HAP-1 (cell line): ENCODE measurements at regions not wholly inside any gene's neighbourhood (a gene's known extent, or its start where the extent isn't known, plus 50 kb on each side); places are given as distances from the start of the nearest gene placed in this dataset.
A peak's percentile ranks its signal among the peaks of the same experiment; 100 is the strongest.
"Not testable (repeated sequence)": the region's sequence is repeated elsewhere in the genome, so short reads cannot be mapped to it uniquely, and the experiment has no call there.

Source experiments
- DNase-seq, 2 experiments: peaks; one replicate each; pipeline ENCODE4 v3.0.0-alpha.2; 2016 to 2020; ENCODE audit warnings: low spot score in 2 of 2
- H3K27me3 ChIP-seq: fragments of 250-450 bp; sonication (Bioruptor Pico); 2 replicates; pipeline ENCODE4 v1.5.1; 2020; ENCODE audit warnings: low read depth, mild to moderate bottlenecking, moderate library complexity
- H3K36me3 ChIP-seq: fragments of 250-450 bp; sonication (Bioruptor Pico); replicated peaks from 2 replicates; pipeline ENCODE4 v1.5.1; 2020; ENCODE audit warnings: mild to moderate bottlenecking
- H3K4me1 ChIP-seq: fragments of 250-450 bp; sonication (Bioruptor Pico); 2 replicates; pipeline ENCODE4 v1.5.1; 2020; ENCODE audit warnings: mild to moderate bottlenecking
- H3K4me3 ChIP-seq: fragments of 250-450 bp; sonication (Bioruptor Pico); 2 replicates; pipeline ENCODE4 v1.5.1; 2020; ENCODE audit warnings: mild to moderate bottlenecking, moderate library complexity
- H3K9me3 ChIP-seq: fragments of 250-450 bp; sonication (Bioruptor Pico); 2 replicates; pipeline ENCODE4 v1.5.1; 2020; ENCODE audit warnings: mild to moderate bottlenecking, moderate library complexity
- in situ Hi-C: fragments of 300-500 bp; cut with MboI; formaldehyde crosslinking; loops from 3 replicates; pipeline ENCODE4 v1.14.3; 2020; ENCODE audit warnings: low sequenced_read_pairs, inconsistent platforms, mixed read lengths

DNA sequence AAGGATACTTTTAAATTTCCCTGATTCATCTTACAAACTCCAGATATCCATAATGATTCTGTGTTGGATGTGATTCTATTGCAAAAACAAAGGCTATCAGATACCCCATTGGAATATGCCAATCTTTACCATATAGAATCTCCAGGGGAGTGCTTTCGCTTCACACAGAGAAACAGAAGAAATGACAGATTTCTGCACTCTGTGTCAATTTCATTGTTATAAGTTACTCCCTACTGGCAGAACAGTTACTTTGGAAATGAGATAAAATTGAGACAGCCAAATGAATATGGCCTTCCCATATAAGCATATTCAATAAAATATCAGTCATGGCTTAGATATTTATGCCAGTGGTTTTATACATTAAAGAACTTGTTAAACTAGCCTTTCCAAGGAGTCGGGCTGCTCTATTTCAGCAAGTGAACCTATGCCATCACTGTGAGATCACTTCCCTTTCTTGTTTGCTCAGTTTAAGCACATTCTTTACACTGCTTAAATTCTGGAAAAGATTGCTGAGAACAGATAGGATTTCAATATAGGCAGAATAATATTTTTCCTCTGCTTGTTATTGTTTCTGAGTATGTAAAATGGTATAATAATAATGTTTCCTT lies 127.5 kb upstream of the ANXA10 start:
- Histone ChIP-seq H3K4me1 (no peaks in the 10 kb centered on the region), H3K9me3 (peaks cover 3% of the 10 kb centered on the region; the same call in 1 of the 2 replicates), H3K36me3 (no peaks in the 10 kb centered on the region), H3K27me3 (no peaks in the 10 kb centered on the region), H3K4me3 (no peak overlapping the region)
- no peak for DNase-seq
- in situ Hi-C loops: no loop called here

DNA sequence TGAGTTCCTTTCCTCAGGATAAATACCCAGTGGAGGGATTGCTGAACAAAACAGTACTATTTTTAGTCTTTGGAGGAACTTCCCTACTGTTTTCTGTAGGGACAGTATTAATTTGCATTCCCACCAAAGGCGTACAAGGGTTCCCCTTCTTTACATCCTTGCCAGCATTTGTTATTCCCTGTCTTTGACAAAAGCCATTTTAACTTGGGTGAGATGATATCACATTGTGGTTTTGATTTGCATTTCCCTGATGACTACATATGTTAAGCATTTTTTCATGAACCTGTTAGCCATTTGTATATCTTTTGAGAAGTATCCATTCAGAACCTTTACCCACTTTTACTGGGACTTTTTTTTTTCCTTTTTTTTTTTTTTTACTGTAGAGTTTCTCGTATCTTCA lies 126.2 kb upstream of the ANXA10 start:
- no peaks in the 10 kb centered on the region for H3K27me3 ChIP-seq
- in situ Hi-C loops: no loop called here
- peak in 1 of 2 experiments; percentile 8 for DNase-seq
- H3K4me1 ChIP-seq: no peaks in the 10 kb centered on the region
- peaks cover 3% of the 10 kb centered on the region; the same call in 1 of the 2 replicates for H3K9me3 ChIP-seq
- H3K36me3 ChIP-seq: no peaks in the 10 kb centered on the region
- no peak overlapping the region for H3K4me3 ChIP-seq

DNA sequence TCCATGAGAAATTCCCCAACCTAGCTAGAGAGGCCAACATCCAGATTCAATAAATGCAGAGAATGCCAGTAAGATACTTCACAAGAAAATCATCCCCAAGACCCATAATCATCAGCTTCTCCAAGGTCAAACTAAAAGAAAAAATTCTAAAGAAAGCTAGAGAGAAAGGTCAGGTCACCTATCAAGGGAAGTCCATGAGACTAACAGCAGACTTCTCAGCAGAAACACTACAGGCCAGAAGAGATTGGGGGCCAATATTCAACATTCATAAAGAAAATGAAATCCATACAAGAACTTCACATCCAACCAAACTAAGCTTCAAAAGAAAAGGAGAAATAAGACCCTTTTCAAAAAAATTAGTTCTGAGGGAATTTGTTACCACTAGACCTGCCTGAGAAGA lies 118.8 kb upstream of the ANXA10 start:
- no peaks in the 10 kb centered on the region for H3K36me3 ChIP-seq
- no peak overlapping the region for H3K4me3 ChIP-seq
- DNase-seq: no peak
- no peaks in the 10 kb centered on the region for H3K9me3 ChIP-seq
- H3K27me3 ChIP-seq: no peaks in the 10 kb centered on the region
- in situ Hi-C loops: no loop called here
- no peaks in the 10 kb centered on the region for H3K4me1 ChIP-seq

DNA sequence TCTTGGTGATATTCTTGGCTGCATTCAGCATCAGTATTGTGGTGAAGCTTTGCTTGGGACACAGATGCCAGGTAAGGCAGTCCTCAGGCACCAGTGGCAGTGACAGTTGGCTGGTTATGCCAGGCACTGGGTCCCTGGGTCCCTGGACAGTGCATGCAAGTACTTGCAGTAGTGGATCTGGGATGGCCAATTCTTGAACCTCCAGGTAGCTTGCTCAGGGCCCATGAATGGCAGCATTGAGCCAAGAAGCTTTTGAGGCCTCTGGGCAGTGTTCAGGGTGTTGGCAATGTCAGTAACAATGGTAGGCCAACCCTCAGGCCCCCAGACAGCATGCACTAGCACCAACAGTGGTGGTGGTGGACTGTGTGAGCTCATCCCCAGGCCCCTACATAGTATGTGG lies 106.8 kb upstream of the ANXA10 start:
- H3K9me3 ChIP-seq: no peaks in the 10 kb centered on the region
- no peaks in the 10 kb centered on the region for H3K27me3 ChIP-seq
- no peak overlapping the region for H3K4me3 ChIP-seq
- in situ Hi-C loops: no loop called here
- H3K36me3 ChIP-seq: no peaks in the 10 kb centered on the region
- DNase-seq: no peak
- H3K4me1 ChIP-seq: no peaks in the 10 kb centered on the region

DNA sequence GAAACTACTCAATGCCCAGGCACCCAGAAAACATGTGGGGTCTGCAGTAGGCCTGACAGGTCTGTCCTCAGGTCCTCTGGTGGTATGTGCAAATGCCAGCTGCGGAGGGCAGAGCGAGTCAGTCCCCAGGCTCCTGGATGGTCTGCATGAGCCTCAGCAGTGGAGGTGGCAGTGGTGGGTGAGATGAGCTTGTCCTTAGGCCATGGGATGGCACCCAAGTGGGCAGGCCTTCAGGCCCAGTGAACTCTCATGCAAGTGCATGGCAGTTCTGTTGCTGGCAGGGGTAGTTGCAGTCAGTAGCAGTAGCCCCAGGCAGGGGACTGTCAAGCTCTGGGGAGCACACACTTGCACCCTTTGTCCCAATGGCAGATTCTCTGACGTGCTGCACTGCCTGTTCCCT lies 106.3 kb upstream of the ANXA10 start:
- Histone ChIP-seq H3K27me3 (no peaks in the 10 kb centered on the region), H3K36me3 (no peaks in the 10 kb centered on the region), H3K9me3 (no peaks in the 10 kb centered on the region), H3K4me3 (no peak overlapping the region), H3K4me1 (no peaks in the 10 kb centered on the region)
- no peak for DNase-seq
- in situ Hi-C loops: no loop called here

DNA sequence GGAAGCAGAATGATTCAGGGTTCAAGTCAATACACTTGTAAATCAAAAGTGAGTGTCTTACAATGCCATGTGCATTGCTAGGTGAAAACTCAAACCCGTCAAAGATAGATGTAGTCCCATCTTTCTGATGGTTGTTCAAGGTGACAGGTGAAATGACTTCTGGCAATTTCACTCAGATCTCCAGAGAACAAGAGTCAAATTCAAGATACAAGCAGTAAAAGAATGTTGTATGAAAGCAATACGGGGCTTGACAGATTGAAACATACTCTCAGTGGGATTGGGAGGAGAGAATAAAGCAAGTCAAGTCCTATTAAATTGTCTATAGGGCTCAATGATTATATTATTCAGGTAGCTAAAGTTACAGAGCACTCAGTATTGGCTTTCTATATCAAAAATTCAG lies 105.1 kb upstream of the ANXA10 start:
- H3K4me1 ChIP-seq: no peaks in the 10 kb centered on the region
- no peaks in the 10 kb centered on the region for H3K27me3 ChIP-seq
- no peaks in the 10 kb centered on the region for H3K9me3 ChIP-seq
- no peak overlapping the region for H3K4me3 ChIP-seq
- in situ Hi-C loops: no loop called here
- DNase-seq: no peak
- no peaks in the 10 kb centered on the region for H3K36me3 ChIP-seq

DNA sequence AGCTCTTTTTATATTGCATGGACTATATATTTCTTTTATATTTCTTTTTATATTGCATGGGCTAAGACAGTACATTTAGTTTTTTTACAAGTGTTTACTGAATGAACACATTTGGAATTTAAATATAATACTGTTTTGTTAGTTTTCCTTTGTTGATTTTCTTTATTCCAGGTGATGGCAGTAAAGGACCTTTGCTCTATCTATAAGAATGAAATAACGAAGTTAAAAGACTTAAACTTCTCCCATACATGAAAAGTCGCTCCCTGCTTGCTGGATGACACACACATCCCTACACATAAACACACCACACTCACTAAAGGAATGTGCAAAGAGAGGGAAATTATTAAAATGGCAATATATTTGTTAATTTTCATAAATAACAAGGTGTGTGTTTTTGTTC lies 102.5 kb upstream of the ANXA10 start:
- no peak overlapping the region for H3K4me3 ChIP-seq
- in situ Hi-C loops: no loop called here
- H3K36me3 ChIP-seq: no peaks in the 10 kb centered on the region
- DNase-seq: no peak
- no peaks in the 10 kb centered on the region for H3K4me1 ChIP-seq
- H3K27me3 ChIP-seq: no peaks in the 10 kb centered on the region
- H3K9me3 ChIP-seq: no peaks in the 10 kb centered on the region

DNA sequence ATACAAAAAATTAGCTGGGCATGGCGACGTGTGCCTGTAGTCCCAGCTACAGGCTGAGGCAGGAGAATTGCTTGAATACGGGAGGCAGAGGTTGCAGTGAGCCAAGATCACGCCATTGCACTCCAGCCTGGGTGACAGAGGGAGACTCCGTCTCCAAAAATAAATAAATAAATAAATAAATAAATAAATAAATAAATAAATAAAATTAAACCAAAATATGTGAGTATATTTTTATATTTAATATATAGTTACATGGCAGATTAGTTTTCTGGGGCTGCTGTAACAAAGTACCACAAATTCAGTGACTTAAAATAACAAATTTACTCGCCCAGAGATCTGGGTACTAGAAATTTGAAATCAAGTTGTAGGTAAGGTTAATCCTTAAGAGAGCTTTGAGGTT lies 84.2 kb upstream of the ANXA10 start:
- DNase-seq, H3K9me3 ChIP-seq, H3K36me3 ChIP-seq, H3K27me3 ChIP-seq, in situ Hi-C loops, H3K4me1 ChIP-seq, H3K4me3 ChIP-seq: not testable (repeated sequence)

DNA sequence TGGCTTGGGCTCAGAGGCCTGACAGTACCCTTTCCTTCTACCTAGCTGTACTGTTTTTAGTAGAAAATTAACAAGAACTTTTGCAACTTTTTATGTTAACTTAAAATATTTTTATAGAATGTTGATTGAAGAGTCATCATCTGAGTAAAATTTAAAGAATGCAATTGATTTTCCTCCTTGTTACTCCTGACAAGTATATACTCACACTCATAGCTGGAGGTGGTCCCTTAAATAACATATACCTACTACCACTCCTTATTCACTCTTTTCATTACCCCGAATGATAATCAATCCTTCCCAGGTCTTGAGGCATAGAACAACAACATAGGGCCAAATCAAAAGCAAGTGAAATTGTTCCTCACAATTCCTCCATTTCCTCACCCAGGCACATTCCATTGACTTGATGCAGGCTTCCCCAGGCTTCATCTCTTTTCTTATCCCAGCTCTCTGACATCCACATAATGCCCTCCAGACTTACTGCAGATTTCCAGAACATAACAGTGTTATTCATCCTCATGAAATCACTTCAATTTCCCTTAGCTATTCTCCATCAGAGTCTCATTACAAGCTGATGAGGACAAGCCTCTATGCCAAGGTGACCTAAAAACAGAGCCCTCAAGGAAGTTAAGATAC lies 73.2 kb upstream of the ANXA10 start:
- in situ Hi-C loops: no loop called here
- DNase-seq: no peak
- H3K27me3 ChIP-seq: no peaks in the 10 kb centered on the region

DNA sequence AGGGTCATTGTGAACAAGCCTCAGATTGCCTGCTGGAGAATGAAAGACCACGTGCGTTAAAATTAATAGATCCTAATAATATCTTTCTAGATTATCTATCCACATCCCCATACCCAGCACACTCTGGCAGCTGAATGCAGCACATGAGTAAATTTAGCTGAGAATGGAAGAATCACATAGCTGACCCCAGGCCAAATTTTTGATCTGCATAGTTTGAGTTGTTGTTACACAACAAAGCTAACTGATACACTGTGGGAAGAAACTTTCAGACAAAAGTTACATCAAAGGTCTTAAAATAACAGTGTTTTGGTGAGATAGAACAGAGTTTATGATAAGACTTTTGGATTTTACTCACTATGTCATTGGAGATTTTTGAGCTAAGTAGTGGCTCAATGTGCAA lies 72.4 kb upstream of the ANXA10 start:
- H3K27me3 ChIP-seq: no peaks in the 10 kb centered on the region
- no peak overlapping the region for H3K4me3 ChIP-seq
- in situ Hi-C loops: no loop called here
- no peaks in the 10 kb centered on the region for H3K9me3 ChIP-seq
- H3K4me1 ChIP-seq: no peaks in the 10 kb centered on the region
- H3K36me3 ChIP-seq: no peaks in the 10 kb centered on the region
- no peak for DNase-seq

More for the DNA sequence above, 73.2 kb upstream of the ANXA10 start:
- H3K9me3 ChIP-seq: no peaks in the 10 kb centered on the region
- H3K4me1 ChIP-seq: no peaks in the 10 kb centered on the region
- H3K4me3 ChIP-seq: no peak overlapping the region
- no peaks in the 10 kb centered on the region for H3K36me3 ChIP-seq

DNA sequence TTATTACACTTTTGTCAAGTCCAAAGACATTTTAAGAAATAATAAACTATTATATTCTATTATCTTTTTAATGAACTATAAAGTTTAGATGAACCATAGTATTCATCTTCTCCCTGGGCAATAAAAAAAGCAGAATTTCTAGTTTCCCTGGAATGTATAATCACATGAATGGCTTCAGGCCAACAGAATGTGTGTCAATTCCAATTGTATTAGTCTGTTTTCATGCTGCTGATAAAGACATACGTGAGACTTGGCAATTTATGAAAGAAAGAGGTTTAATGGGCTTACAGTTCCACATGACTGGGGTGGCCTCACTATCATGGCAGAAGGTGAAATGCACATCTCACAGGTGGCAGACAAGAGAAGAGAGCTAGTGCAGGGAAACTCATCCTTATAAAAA lies 70.7 kb upstream of the ANXA10 start:
- in situ Hi-C loops: no loop called here
- no peaks in the 10 kb centered on the region for H3K4me1 ChIP-seq
- no peaks in the 10 kb centered on the region for H3K36me3 ChIP-seq
- no peaks in the 10 kb centered on the region for H3K9me3 ChIP-seq
- H3K4me3 ChIP-seq: no peak overlapping the region
- H3K27me3 ChIP-seq: no peaks in the 10 kb centered on the region
- DNase-seq: no peak

DNA sequence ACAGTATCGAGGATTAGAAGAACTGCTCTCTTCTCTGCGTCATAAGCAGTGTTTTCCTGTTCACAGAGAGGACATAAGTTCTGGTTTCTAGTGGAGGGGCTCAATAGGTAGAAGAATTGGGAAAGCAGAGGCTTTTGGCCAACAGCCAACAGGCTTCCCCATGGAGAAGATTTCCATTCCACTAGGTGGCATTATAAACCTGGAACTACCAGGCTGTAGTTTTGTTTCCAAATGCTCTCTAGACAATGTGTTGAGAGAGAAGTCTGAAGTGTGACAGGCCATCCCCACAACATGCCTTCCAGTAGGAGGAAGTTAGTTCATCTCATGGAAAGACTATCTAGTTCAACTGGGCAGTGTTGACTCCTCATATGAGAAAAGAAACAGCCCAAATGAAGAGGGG lies 63.8 kb upstream of the ANXA10 start:
- H3K4me1 ChIP-seq: no peaks in the 10 kb centered on the region
- peak; percentile 12 to 30 for DNase-seq
- no peaks in the 10 kb centered on the region for H3K9me3 ChIP-seq
- H3K4me3 ChIP-seq: no peak overlapping the region
- H3K27me3 ChIP-seq: no peaks in the 10 kb centered on the region
- no peaks in the 10 kb centered on the region for H3K36me3 ChIP-seq
- in situ Hi-C loops: no loop called here

DNA sequence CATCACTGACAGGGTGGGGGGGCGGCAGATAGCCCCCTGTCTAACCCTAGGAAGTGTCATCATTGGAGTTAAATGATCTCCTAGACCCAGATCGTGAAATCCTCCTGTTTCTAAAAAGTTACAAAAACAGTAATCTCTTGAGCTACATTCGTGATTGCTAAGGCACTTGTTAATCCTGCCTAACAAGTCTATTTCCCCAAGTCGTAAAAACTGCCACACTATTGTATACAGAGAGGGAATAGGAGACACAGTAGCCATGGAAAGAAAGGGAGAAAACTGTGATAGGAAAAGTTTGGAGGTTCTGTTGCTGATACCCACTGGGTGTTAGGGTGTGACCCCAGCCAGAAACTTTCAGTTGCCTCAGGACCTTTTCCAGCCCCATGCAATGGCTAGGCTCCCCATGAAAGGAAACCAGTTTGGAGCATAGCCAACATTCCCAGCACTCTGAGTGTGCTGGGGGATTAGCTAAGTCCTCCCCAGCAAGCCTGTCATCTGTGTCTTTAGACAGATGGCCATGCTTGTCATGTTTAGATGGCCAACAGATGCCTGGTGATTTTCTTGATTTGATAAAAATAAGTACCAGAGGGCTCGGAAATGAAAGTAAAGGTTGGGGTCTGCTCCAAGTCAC lies 63.3 kb upstream of the ANXA10 start:
- Histone ChIP-seq H3K27me3 (no peaks in the 10 kb centered on the region), H3K36me3 (no peaks in the 10 kb centered on the region), H3K4me3 (no peak overlapping the region), H3K9me3 (no peaks in the 10 kb centered on the region), H3K4me1 (no peaks in the 10 kb centered on the region)
- in situ Hi-C loops: no loop called here
- DNase-seq: no peak

DNA sequence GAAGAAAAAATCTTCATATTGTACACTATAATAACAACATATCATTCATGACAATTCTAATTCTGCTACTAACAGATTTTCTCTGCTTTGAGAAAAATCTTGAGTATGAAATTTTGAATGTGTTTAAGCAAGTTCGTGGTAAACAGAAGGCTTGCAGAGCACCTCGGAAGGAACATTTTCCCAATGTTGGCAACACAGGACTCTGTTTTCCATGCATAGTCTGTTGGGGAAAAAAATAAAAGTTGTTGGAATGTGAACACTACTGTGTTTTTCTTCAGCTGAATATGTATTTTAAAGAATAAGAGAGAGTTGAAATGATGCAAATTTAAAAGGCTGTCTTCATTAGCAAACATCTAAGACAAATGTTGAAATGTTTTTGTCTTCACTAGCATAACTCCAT lies 54.7 kb upstream of the ANXA10 start:
- Histone ChIP-seq H3K9me3 (no peaks in the 10 kb centered on the region), H3K4me3 (no peak overlapping the region), H3K36me3 (no peaks in the 10 kb centered on the region), H3K27me3 (no peaks in the 10 kb centered on the region), H3K4me1 (no peaks in the 10 kb centered on the region)
- no peak for DNase-seq
- in situ Hi-C loops: no loop called here
